ENCODE measurements at regions not wholly inside any gene's neighbourhood (a gene's known extent, or its start where the extent isn't known, plus 50 kb on each side); places are given as distances from the start of the nearest gene placed in this dataset.

DNA sequence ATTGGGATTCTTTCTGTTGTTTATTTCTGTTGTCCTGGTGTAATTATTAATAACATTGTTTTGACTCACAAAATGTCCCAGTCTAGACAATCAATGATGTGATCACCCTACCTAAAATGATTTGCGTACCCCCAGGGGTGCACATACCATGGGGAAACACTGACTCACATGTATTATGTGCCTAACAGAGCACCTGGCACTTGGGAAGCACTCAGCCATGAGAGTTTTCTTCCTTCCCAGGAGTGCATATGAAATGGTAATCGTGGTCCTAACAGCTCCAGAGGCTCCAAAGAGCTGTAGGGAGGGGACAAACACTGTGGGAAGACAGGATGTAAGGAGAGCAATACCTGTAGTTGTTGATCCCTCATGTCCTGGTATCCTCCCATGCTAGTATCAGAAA, 187.8 kb upstream of the ERBB4 start:
- Histone ChIP-seq H3K9me3 (ENCODE audit: low read length) (no peaks in the 10 kb centered on the region), H3K4me3 (ENCODE audit: low read depth, low read length, poor library complexity, severe bottlenecking) (no peak overlapping the region), H3K79me2 (ENCODE audit: insufficient read depth, low read length) (no peaks in the 10 kb centered on the region), H3K9ac (ENCODE audit: low read length) (no peak overlapping the region), H3K27ac (ENCODE audit: low read depth, low read length, poor library complexity, severe bottlenecking) (no peak overlapping the region), H3K9me2 (ENCODE audit: low read depth, low read length) (no peaks in the 10 kb centered on the region), H3K4me1 (ENCODE audit: insufficient read depth, low read length, severe bottlenecking) (no peaks in the 10 kb centered on the region), H3K27me3 (ENCODE audit: insufficient read depth, low read length) (no peaks in the 10 kb centered on the region), H3K4me2 (ENCODE audit: low read length) (no peak overlapping the region), H3F3A (ENCODE audit: insufficient read depth, low read length) (no peaks in the 10 kb centered on the region), H3K36me3 (ENCODE audit: insufficient read depth, low read length) (no peaks in the 10 kb centered on the region), H2AFZ (ENCODE audit: low read length) (no peak overlapping the region), H4K20me1 (ENCODE audit: insufficient read depth, low read length) (no peaks in the 10 kb centered on the region)
- no peak for TF ChIP-seq EZH2 (IDR thresholded peaks at IDR 0.05; ENCODE audit: borderline replicate concordance, low read length)
- TF ChIP-seq, protein P1, sequence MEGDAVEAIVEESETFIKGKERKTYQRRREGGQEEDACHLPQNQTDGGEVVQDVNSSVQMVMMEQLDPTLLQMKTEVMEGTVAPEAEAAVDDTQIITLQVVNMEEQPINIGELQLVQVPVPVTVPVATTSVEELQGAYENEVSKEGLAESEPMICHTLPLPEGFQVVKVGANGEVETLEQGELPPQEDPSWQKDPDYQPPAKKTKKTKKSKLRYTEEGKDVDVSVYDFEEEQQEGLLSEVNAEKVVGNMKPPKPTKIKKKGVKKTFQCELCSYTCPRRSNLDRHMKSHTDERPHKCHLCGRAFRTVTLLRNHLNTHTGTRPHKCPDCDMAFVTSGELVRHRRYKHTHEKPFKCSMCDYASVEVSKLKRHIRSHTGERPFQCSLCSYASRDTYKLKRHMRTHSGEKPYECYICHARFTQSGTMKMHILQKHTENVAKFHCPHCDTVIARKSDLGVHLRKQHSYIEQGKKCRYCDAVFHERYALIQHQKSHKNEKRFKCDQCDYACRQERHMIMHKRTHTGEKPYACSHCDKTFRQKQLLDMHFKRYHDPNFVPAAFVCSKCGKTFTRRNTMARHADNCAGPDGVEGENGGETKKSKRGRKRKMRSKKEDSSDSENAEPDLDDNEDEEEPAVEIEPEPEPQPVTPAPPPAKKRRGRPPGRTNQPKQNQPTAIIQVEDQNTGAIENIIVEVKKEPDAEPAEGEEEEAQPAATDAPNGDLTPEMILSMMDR (IDR thresholded peaks at IDR 0.05; ENCODE audit: low read length): no peak

DNA sequence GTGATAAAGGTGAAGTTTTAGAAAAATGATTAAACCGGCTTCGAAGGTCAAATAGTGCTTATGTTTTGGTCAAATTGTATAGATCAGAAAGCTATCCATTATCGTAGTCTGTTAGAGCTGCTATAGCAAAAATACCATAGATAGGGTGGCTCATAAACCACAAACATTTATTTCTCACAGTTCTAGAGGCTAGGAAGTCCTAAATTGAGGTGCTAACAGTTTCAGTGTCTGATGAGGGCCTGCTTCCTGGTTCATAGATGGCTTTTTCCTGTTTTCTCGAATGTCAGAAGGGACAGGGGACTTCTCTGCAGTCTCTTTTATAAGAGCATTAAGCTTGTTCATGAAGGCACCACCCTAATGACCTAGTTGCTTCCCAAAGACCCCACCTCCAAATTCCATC, 186.6 kb upstream of the ERBB4 start:
- Histone ChIP-seq H3K4me3 (ENCODE audit: low read depth, low read length, poor library complexity, severe bottlenecking) (no peak overlapping the region), H3K27ac (ENCODE audit: low read depth, low read length, poor library complexity, severe bottlenecking) (no peak overlapping the region), H3K9ac (ENCODE audit: low read length) (no peak overlapping the region), H3K4me1 (ENCODE audit: insufficient read depth, low read length, severe bottlenecking) (no peaks in the 10 kb centered on the region), H3K9me3 (ENCODE audit: low read length) (no peaks in the 10 kb centered on the region), H3K4me2 (ENCODE audit: low read length) (no peak overlapping the region), H4K20me1 (ENCODE audit: insufficient read depth, low read length) (no peaks in the 10 kb centered on the region), H2AFZ (ENCODE audit: low read length) (no peak overlapping the region), H3K9me2 (ENCODE audit: low read depth, low read length) (no peaks in the 10 kb centered on the region), H3K27me3 (ENCODE audit: insufficient read depth, low read length) (no peaks in the 10 kb centered on the region), H3F3A (ENCODE audit: insufficient read depth, low read length) (no peaks in the 10 kb centered on the region), H3K36me3 (ENCODE audit: insufficient read depth, low read length) (no peaks in the 10 kb centered on the region), H3K79me2 (ENCODE audit: insufficient read depth, low read length) (no peaks in the 10 kb centered on the region)
- TF ChIP-seq EZH2 (IDR thresholded peaks at IDR 0.05; ENCODE audit: borderline replicate concordance, low read length): no peak
- TF ChIP-seq, protein P1 (IDR thresholded peaks at IDR 0.05; ENCODE audit: low read length): no peak

DNA sequence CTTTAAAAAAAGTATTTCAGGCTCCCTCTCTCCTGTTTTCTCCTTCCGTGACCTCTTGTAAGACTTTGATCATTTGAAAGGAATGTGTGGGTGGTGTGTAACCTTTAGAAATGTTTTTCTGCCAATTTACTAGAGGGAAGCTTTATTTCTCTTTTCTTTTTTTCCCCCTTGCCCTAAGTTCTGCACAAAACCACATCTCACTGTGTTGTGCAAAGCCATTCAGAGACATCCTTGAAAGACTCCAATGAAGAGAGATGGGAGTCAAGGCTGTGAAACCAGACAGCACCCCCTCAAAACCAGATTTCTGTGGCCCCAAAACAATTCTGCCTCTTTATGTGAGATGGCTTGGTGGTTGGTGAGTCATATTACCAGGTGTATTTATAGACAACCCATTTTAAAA, 184.6 kb upstream of the ERBB4 start:
- no peak for TF ChIP-seq EZH2 (IDR thresholded peaks at IDR 0.05; ENCODE audit: borderline replicate concordance, low read length)
- TF ChIP-seq, protein P1 (IDR thresholded peaks at IDR 0.05; ENCODE audit: low read length): no peak
- H3F3A ChIP-seq (ENCODE audit: insufficient read depth, low read length): no peaks in the 10 kb centered on the region
- H4K20me1 ChIP-seq (ENCODE audit: insufficient read depth, low read length): no peaks in the 10 kb centered on the region
- H3K79me2 ChIP-seq (ENCODE audit: insufficient read depth, low read length): no peaks in the 10 kb centered on the region
- no peak overlapping the region for H3K4me2 ChIP-seq (ENCODE audit: low read length)
- no peak overlapping the region for H2AFZ ChIP-seq (ENCODE audit: low read length)
- no peak overlapping the region for H3K27ac ChIP-seq (ENCODE audit: low read depth, low read length, poor library complexity, severe bottlenecking)
- no peaks in the 10 kb centered on the region for H3K27me3 ChIP-seq (ENCODE audit: insufficient read depth, low read length)
- no peaks in the 10 kb centered on the region for H3K4me1 ChIP-seq (ENCODE audit: insufficient read depth, low read length, severe bottlenecking)
- no peaks in the 10 kb centered on the region for H3K9me2 ChIP-seq (ENCODE audit: low read depth, low read length)
- H3K36me3 ChIP-seq (ENCODE audit: insufficient read depth, low read length): no peaks in the 10 kb centered on the region
- no peak overlapping the region for H3K4me3 ChIP-seq (ENCODE audit: low read depth, low read length, poor library complexity, severe bottlenecking)
- H3K9ac ChIP-seq (ENCODE audit: low read length): no peak overlapping the region
- no peaks in the 10 kb centered on the region for H3K9me3 ChIP-seq (ENCODE audit: low read length)
